ENCODE measurements at regions not wholly inside any gene's neighbourhood (a gene's known extent, or its start where the extent isn't known, plus 50 kb on each side); places are given as distances from the start of the nearest gene placed in this dataset.

- Histone ChIP-seq H3K4me3 (ENCODE audit: low read depth, low read length) (no peak overlapping the region), H3K4me1 (ENCODE audit: control insufficient read depth, insufficient read depth, low read length, unreplicated experiment) (no peaks in the 10 kb centered on the region), H2AFZ (ENCODE audit: low read length, unreplicated experiment) (no peak overlapping the region), H3K27me3 (ENCODE audit: insufficient read depth, low read length) (peaks cover 10% of the 10 kb centered on the region; the same call in 1 of the 2 replicates), H3K79me2 (ENCODE audit: control insufficient read depth, insufficient read depth, low read length, unreplicated experiment) (no peaks in the 10 kb centered on the region), H3K27ac (ENCODE audit: low read depth, low read length) (no peak overlapping the region), H3K36me3 (ENCODE audit: insufficient read depth, low read length) (no peaks in the 10 kb centered on the region)
Measured at GRCh38 chr1:207264663-207265252, 56.7 kb upstream of the CD55 start.

- Histone ChIP-seq H3K79me2 (ENCODE audit: control insufficient read depth, insufficient read depth, low read length, unreplicated experiment) (no peaks in the 10 kb centered on the region), H2AFZ (ENCODE audit: low read length, unreplicated experiment) (no peak overlapping the region), H3K27me3 (ENCODE audit: insufficient read depth, low read length) (peaks cover 10% of the 10 kb centered on the region; the same call in 1 of the 2 replicates), H3K4me3 (ENCODE audit: low read depth, low read length) (no peak overlapping the region), H3K4me1 (ENCODE audit: control insufficient read depth, insufficient read depth, low read length, unreplicated experiment) (no peaks in the 10 kb centered on the region), H3K27ac (ENCODE audit: low read depth, low read length) (no peak overlapping the region), H3K36me3 (ENCODE audit: insufficient read depth, low read length) (no peaks in the 10 kb centered on the region)
Measured at GRCh38 chr1:207268337-207268736, 53.1 kb upstream of the CD55 start.

GRCh38 chr1:207268753-207269511 lies 52.5 kb upstream of the CD55 start:
- no peak overlapping the region for H2AFZ ChIP-seq (ENCODE audit: low read length, unreplicated experiment)
- H3K27me3 ChIP-seq (ENCODE audit: insufficient read depth, low read length) = peaks cover 10% of the 10 kb centered on the region; the same call in 1 of the 2 replicates
- H3K4me1 ChIP-seq (ENCODE audit: control insufficient read depth, insufficient read depth, low read length, unreplicated experiment) = no peaks in the 10 kb centered on the region
- no peaks in the 10 kb centered on the region for H3K36me3 ChIP-seq (ENCODE audit: insufficient read depth, low read length)
- H3K4me3 ChIP-seq (ENCODE audit: low read depth, low read length) = no peak overlapping the region
- H3K27ac ChIP-seq (ENCODE audit: low read depth, low read length) = no peak overlapping the region
- no peaks in the 10 kb centered on the region for H3K79me2 ChIP-seq (ENCODE audit: control insufficient read depth, insufficient read depth, low read length, unreplicated experiment)

Measured in ACC112 (cell line).